Fibroblast of mammary gland (primary cell): ENCODE measurements at regions not wholly inside any gene's neighbourhood (a gene's known extent, or its start where the extent isn't known, plus 50 kb on each side); places are given as distances from the start of the nearest gene placed in this dataset.

Experiments used
- DNase-seq: peaks from one replicate; pipeline ENCODE4 v3.0.0-alpha.2; 2010; ENCODE audit warnings: low read depth
- H3K4me3 ChIP-seq: 2 replicates; pipeline ENCODE4 v1.5.1; 2011; ENCODE audit warnings: low read depth, mild to moderate bottlenecking, low read length, moderate library complexity; ENCODE audit not compliant: control insufficient read depth
- TF ChIP-seq, protein P1 (sequence below): conservative IDR thresholded peaks from 2 replicates; pipeline ENCODE4 v1.5.1; 2011; ENCODE audit warnings: low read depth, low read length, inconsistent platforms; ENCODE audit not compliant: control insufficient read depth, insufficient read depth

GRCh38 chr16:52976539-52977167 is 76.0 kb downstream of the CHD9NB start:
- H3K4me3 ChIP-seq: no peak overlapping the region
- TF ChIP-seq, protein P1, sequence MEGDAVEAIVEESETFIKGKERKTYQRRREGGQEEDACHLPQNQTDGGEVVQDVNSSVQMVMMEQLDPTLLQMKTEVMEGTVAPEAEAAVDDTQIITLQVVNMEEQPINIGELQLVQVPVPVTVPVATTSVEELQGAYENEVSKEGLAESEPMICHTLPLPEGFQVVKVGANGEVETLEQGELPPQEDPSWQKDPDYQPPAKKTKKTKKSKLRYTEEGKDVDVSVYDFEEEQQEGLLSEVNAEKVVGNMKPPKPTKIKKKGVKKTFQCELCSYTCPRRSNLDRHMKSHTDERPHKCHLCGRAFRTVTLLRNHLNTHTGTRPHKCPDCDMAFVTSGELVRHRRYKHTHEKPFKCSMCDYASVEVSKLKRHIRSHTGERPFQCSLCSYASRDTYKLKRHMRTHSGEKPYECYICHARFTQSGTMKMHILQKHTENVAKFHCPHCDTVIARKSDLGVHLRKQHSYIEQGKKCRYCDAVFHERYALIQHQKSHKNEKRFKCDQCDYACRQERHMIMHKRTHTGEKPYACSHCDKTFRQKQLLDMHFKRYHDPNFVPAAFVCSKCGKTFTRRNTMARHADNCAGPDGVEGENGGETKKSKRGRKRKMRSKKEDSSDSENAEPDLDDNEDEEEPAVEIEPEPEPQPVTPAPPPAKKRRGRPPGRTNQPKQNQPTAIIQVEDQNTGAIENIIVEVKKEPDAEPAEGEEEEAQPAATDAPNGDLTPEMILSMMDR: peak; percentile 35
- peak; percentile 40 for DNase-seq

- H3K4me3 ChIP-seq: no peak overlapping the region
- TF ChIP-seq, protein P1: no peak
- no peak for DNase-seq
Measured at GRCh38 chr16:52967744-52968143, 85.0 kb downstream of the CHD9NB start.

GRCh38 chr16:52964290-52964689 is 88.4 kb downstream of the CHD9NB start:
- TF ChIP-seq, protein P1: no peak
- DNase-seq: no peak

DNA sequence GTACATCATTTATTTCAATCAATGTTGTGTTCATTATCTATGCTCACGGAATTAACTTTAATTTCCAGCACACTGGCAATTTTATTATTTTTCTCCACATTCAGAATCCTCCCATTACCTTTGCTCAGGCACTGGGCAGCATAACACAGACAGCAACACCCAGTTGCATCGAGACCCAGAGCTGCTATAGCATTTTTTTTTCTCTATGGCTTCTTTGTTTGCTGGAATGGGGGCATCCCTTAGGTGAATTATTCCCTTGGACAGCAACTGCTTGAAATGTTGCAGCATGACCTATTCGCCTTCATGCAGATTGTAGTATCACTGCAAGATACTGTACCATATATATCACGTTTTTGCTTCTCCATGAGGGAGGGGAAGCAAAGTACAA is 88.8 kb downstream of the CHD9NB start:
- TF ChIP-seq, protein P1: no peak
- no peak overlapping the region for H3K4me3 ChIP-seq
- DNase-seq: no peak

More at GRCh38 chr16:52964290-52964689, 88.4 kb downstream of the CHD9NB start:
- no peak overlapping the region for H3K4me3 ChIP-seq

DNA sequence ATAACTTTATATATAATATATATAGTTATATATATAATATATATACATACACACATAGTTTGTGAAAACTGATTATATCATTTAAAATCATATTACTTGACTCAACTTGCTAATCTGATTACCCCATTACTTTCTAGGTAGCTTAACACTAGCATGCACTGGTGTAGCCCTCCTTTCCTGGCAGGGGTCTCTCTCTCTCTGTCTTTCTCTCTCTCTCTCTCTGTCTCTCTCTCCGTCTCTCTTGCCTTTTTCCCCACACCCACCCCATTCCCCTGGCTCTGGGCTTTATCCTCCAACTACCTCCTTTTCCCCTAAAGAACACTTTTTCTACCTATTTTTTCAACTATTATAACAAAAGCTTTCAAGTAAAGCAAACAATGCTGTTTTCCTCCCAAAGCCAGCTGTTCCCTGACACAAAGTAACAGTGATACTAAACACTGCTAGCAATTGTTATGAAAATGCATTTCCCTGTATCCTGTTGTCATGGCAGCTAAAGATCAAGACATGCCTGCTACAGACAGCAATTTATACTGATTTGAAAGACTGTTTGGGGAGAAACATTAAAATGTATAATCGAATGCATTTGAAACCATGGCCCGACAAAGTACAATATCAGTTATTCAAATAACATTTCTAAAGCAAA is 89.4 kb downstream of the CHD9NB start:
- TF ChIP-seq, protein P1: no peak
- DNase-seq: no peak
- no peak overlapping the region for H3K4me3 ChIP-seq

- no peak overlapping the region for H3K4me3 ChIP-seq
- TF ChIP-seq, protein P1: no peak
- no peak for DNase-seq
Measured at GRCh38 chr16:52958951-52959350, 93.7 kb downstream of the CHD9NB start.
